ENCODE measurements at regions not wholly inside any gene's neighbourhood (a gene's known extent, or its start where the extent isn't known, plus 50 kb on each side); places are given as distances from the start of the nearest gene placed in this dataset.

DNA sequence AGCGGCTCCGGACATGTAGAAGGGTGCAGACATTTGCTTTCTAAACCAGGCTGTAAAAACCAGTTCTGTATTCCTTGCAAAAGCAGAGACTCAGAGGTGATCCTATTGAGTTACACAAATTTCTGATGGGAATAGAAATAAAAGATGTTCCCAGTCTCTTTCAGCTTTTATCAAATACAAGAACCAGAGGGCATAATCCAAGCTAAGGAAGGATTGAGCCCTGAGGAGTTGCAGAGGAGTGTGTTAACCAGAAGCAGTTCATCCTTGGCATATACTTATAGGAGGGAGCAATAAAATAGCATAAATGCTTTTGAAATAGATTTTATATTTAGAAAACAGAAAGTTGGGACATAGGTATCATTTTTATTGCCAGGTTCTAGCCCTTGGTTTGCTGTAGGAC is 75.3 kb downstream of the KIF4B start (continued):
- TF ChIP-seq, protein P1, sequence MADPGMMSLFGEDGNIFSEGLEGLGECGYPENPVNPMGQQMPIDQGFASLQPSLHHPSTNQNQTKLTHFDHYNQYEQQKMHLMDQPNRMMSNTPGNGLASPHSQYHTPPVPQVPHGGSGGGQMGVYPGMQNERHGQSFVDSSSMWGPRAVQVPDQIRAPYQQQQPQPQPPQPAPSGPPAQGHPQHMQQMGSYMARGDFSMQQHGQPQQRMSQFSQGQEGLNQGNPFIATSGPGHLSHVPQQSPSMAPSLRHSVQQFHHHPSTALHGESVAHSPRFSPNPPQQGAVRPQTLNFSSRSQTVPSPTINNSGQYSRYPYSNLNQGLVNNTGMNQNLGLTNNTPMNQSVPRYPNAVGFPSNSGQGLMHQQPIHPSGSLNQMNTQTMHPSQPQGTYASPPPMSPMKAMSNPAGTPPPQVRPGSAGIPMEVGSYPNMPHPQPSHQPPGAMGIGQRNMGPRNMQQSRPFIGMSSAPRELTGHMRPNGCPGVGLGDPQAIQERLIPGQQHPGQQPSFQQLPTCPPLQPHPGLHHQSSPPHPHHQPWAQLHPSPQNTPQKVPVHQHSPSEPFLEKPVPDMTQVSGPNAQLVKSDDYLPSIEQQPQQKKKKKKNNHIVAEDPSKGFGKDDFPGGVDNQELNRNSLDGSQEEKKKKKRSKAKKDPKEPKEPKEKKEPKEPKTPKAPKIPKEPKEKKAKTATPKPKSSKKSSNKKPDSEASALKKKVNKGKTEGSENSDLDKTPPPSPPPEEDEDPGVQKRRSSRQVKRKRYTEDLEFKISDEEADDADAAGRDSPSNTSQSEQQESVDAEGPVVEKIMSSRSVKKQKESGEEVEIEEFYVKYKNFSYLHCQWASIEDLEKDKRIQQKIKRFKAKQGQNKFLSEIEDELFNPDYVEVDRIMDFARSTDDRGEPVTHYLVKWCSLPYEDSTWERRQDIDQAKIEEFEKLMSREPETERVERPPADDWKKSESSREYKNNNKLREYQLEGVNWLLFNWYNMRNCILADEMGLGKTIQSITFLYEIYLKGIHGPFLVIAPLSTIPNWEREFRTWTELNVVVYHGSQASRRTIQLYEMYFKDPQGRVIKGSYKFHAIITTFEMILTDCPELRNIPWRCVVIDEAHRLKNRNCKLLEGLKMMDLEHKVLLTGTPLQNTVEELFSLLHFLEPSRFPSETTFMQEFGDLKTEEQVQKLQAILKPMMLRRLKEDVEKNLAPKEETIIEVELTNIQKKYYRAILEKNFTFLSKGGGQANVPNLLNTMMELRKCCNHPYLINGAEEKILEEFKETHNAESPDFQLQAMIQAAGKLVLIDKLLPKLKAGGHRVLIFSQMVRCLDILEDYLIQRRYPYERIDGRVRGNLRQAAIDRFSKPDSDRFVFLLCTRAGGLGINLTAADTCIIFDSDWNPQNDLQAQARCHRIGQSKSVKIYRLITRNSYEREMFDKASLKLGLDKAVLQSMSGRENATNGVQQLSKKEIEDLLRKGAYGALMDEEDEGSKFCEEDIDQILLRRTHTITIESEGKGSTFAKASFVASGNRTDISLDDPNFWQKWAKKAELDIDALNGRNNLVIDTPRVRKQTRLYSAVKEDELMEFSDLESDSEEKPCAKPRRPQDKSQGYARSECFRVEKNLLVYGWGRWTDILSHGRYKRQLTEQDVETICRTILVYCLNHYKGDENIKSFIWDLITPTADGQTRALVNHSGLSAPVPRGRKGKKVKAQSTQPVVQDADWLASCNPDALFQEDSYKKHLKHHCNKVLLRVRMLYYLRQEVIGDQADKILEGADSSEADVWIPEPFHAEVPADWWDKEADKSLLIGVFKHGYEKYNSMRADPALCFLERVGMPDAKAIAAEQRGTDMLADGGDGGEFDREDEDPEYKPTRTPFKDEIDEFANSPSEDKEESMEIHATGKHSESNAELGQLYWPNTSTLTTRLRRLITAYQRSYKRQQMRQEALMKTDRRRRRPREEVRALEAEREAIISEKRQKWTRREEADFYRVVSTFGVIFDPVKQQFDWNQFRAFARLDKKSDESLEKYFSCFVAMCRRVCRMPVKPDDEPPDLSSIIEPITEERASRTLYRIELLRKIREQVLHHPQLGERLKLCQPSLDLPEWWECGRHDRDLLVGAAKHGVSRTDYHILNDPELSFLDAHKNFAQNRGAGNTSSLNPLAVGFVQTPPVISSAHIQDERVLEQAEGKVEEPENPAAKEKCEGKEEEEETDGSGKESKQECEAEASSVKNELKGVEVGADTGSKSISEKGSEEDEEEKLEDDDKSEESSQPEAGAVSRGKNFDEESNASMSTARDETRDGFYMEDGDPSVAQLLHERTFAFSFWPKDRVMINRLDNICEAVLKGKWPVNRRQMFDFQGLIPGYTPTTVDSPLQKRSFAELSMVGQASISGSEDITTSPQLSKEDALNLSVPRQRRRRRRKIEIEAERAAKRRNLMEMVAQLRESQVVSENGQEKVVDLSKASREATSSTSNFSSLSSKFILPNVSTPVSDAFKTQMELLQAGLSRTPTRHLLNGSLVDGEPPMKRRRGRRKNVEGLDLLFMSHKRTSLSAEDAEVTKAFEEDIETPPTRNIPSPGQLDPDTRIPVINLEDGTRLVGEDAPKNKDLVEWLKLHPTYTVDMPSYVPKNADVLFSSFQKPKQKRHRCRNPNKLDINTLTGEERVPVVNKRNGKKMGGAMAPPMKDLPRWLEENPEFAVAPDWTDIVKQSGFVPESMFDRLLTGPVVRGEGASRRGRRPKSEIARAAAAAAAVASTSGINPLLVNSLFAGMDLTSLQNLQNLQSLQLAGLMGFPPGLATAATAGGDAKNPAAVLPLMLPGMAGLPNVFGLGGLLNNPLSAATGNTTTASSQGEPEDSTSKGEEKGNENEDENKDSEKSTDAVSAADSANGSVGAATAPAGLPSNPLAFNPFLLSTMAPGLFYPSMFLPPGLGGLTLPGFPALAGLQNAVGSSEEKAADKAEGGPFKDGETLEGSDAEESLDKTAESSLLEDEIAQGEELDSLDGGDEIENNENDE (IDR thresholded peaks at IDR 0.05; ENCODE audit: insufficient replicate concordance, low read length), result no peak
- TF ChIP-seq CEBPB (IDR thresholded peaks at IDR 0.05; ENCODE audit: low read depth, low read length), result no peak
- no peak for TF ChIP-seq EP300 (IDR thresholded peaks at IDR 0.05; ENCODE audit: borderline replicate concordance in 1 of 2, low read depth in 2 of 2, low read length in 2 of 2)
- TF ChIP-seq, protein P2, sequence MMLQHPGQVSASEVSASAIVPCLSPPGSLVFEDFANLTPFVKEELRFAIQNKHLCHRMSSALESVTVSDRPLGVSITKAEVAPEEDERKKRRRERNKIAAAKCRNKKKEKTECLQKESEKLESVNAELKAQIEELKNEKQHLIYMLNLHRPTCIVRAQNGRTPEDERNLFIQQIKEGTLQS (IDR thresholded peaks at IDR 0.05; ENCODE audit: insufficient read depth, low read depth, low read length), result no peak
- TF ChIP-seq RAD21 (IDR thresholded peaks at IDR 0.05 in 1 of 2, conservative IDR thresholded peaks at IDR 0.05 in 1 of 2; ENCODE audit: low read depth in 2 of 2, low read length in 2 of 2), result no peak
- TF ChIP-seq TBP (IDR thresholded peaks at IDR 0.05; ENCODE audit: low read depth, low read length), result no peak
- TF ChIP-seq RBBP5 (IDR thresholded peaks at IDR 0.05; ENCODE audit: borderline replicate concordance, low read depth, low read length), result no peak
- no peak for TF ChIP-seq BRCA1 (IDR thresholded peaks at IDR 0.05; ENCODE audit: low read depth, low read length)
- TF ChIP-seq, protein P3, sequence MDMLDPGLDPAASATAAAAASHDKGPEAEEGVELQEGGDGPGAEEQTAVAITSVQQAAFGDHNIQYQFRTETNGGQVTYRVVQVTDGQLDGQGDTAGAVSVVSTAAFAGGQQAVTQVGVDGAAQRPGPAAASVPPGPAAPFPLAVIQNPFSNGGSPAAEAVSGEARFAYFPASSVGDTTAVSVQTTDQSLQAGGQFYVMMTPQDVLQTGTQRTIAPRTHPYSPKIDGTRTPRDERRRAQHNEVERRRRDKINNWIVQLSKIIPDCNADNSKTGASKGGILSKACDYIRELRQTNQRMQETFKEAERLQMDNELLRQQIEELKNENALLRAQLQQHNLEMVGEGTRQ (IDR thresholded peaks at IDR 0.05; ENCODE audit: low read length), result no peak

Measured in H1 (cell line).